Activated CD4-positive, alpha-beta memory T cell treated with anti-CD3 and anti-CD28 coated beads for 36 hours (primary cell): ENCODE measurements at regions not wholly inside any gene's neighbourhood (a gene's known extent, or its start where the extent isn't known, plus 50 kb on each side); places are given as distances from the start of the nearest gene placed in this dataset.

Experiments used
- CTCF ChIA-PET: fragments of 350-600 bp; sonication (Branson Sonifier 250); formaldehyde crosslinking; loops from one replicate; lab custom pipeline; 2021; ENCODE audit warnings: antibody characterized with exemption, inconsistent platforms; lab: Charles Lee
- POLR2A ChIA-PET: fragments of 350-600 bp; sonication (Branson Sonifier 250); formaldehyde crosslinking; loops from one replicate; lab custom pipeline; 2021; ENCODE audit warnings: antibody characterized with exemption; lab: Charles Lee
- DNase-seq: peaks from one replicate; pipeline ENCODE4 v3.0.0-alpha.2; 2020
- H3K27ac Mint-ChIP-seq: one replicate; pipeline ENCODE4 v1.8.0; 2021; ENCODE audit warnings: mixed read lengths
- H3K27me3 Mint-ChIP-seq: one replicate; pipeline ENCODE4 v1.8.0; 2021; ENCODE audit warnings: mixed read lengths
- H3K36me3 Mint-ChIP-seq: one replicate; pipeline ENCODE4 v1.8.0; 2021; ENCODE audit warnings: mixed read lengths
- H3K4me1 Mint-ChIP-seq: one replicate; pipeline ENCODE4 v1.8.0; 2021; ENCODE audit warnings: low read depth, mixed read lengths
- H3K4me3 Mint-ChIP-seq: one replicate; pipeline ENCODE4 v1.8.0; 2021; ENCODE audit warnings: mild to moderate bottlenecking, mixed read lengths
- H3K9me3 Mint-ChIP-seq: one replicate; pipeline ENCODE4 v1.8.0; 2021; ENCODE audit warnings: mixed read lengths
- intact Hi-C: fragments of 100-400 bp; cut with micrococcal nuclease; formaldehyde crosslinking; loops from one replicate; pipeline ENCODE4 v1.15.1; 2023

GRCh38 chr6:21501021-21501354 is 92.6 kb upstream of the SOX4 start:
- H3K36me3 Mint-ChIP-seq, result no peaks in the 10 kb centered on the region
- no peaks in the 10 kb centered on the region for H3K4me1 Mint-ChIP-seq
- no peak for DNase-seq
- POLR2A ChIA-PET, result no interaction called here
- no peak overlapping the region for H3K27ac Mint-ChIP-seq
- H3K4me3 Mint-ChIP-seq, result no peak overlapping the region
- CTCF ChIA-PET, result no interaction called here
- intact Hi-C loops, result no loop called here
- H3K27me3 Mint-ChIP-seq, result no peaks in the 10 kb centered on the region
- H3K9me3 Mint-ChIP-seq, result no peaks in the 10 kb centered on the region

DNA sequence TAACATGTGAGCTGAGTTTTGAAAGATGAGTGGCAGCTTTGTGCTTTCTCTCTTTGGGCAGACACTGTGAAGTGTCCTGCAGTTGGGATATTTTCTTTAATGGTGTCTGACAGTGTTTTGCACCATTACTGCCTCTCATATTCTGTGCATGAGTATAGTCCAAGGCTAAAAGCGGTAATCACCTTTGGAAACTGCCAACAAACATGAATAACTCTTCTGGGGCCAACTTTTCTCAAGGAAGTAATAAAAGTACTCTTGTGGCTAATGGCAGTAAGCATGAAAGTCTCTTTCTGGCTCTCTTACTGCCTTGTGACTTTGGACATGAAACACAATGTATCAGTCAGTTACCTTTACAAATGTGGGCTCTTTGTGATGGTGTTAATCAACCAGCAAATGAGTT is 91.7 kb upstream of the SOX4 start:
- ChIA-PET POLR2A (no interaction called here), CTCF (no interaction called here)
- no peaks in the 10 kb centered on the region for H3K4me1 Mint-ChIP-seq
- H3K27ac Mint-ChIP-seq, result no peak overlapping the region
- intact Hi-C loops, result no loop called here
- no peak for DNase-seq
- no peaks in the 10 kb centered on the region for H3K36me3 Mint-ChIP-seq
- H3K4me3 Mint-ChIP-seq, result no peak overlapping the region
- H3K9me3 Mint-ChIP-seq, result no peaks in the 10 kb centered on the region
- no peaks in the 10 kb centered on the region for H3K27me3 Mint-ChIP-seq

GRCh38 chr6:21502682-21503081 is 90.9 kb upstream of the SOX4 start:
- ChIA-PET CTCF (no interaction called here), POLR2A (no interaction called here)
- H3K27ac Mint-ChIP-seq, result no peak overlapping the region
- intact Hi-C loops, result no loop called here
- H3K27me3 Mint-ChIP-seq, result no peaks in the 10 kb centered on the region
- H3K36me3 Mint-ChIP-seq, result no peaks in the 10 kb centered on the region
- no peaks in the 10 kb centered on the region for H3K4me1 Mint-ChIP-seq
- no peak for DNase-seq
- no peak overlapping the region for H3K4me3 Mint-ChIP-seq
- no peaks in the 10 kb centered on the region for H3K9me3 Mint-ChIP-seq

DNA sequence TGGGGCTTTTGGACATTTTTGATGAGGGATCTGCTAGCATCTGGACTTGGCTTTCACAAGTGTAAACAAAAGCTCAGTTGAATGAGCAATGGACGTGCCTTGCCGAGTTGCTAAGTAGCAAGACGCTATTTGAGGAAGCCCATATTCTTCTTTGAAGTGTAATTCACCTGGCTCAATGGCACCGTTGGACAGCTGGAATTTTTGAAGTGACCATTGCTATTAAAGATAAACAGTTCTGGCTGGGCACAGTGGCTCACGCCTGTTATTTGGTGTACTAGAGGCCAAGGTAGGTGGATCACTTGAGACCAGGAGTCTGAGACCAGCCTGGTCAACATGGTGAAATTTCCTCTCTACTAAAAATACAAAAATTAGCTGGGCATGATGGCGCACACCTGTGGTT is 88.8 kb upstream of the SOX4 start:
- CTCF ChIA-PET, result interaction anchor here (0.6 kb wide), 1 partner anchor 9 kb away, joined by 3 read pairs; no protein-coding TSS in a partner anchor
- Mint-ChIP-seq H3K27me3 (no peaks in the 10 kb centered on the region), H3K4me3 (no peak overlapping the region), H3K27ac (no peak overlapping the region), H3K9me3 (no peaks in the 10 kb centered on the region), H3K4me1 (no peaks in the 10 kb centered on the region), H3K36me3 (no peaks in the 10 kb centered on the region)
- intact Hi-C loops, result no loop called here
- POLR2A ChIA-PET, result no interaction called here
- no peak for DNase-seq

- ChIA-PET POLR2A (no interaction called here), CTCF (no interaction called here)
- no peak for DNase-seq
- intact Hi-C loops, result no loop called here
- no peak overlapping the region for H3K4me3 Mint-ChIP-seq
- no peaks in the 10 kb centered on the region for H3K9me3 Mint-ChIP-seq
- no peaks in the 10 kb centered on the region for H3K27me3 Mint-ChIP-seq
- H3K36me3 Mint-ChIP-seq, result no peaks in the 10 kb centered on the region
- no peaks in the 10 kb centered on the region for H3K4me1 Mint-ChIP-seq
- no peak overlapping the region for H3K27ac Mint-ChIP-seq
These were observed 88.0 kb upstream of the SOX4 start for GRCh38 chr6:21505574-21505990.

DNA sequence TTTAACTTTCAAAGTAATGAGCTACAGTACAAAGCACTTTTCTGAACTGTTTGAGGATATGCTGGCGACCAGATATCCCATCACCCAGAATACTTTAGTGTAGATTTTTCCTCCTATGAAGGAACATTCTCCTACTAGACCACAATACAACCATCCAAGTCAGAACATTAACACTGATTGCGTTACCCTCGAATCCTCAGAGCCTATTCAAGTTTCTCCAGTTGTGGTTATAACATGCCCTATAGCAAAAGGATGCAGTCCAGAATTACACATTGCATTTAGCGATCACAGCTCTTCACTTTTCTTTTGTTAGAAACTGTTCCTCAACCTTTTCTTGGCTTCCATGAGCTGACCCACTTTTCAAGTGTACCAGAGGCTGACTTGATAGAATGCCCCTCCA is 87.4 kb upstream of the SOX4 start:
- Mint-ChIP-seq H3K4me3 (no peak overlapping the region), H3K9me3 (no peaks in the 10 kb centered on the region), H3K27ac (no peak overlapping the region), H3K4me1 (no peaks in the 10 kb centered on the region), H3K27me3 (no peaks in the 10 kb centered on the region), H3K36me3 (no peaks in the 10 kb centered on the region)
- POLR2A ChIA-PET, result no interaction called here
- intact Hi-C loops, result no loop called here
- no peak for DNase-seq
- CTCF ChIA-PET, result no interaction called here

DNA sequence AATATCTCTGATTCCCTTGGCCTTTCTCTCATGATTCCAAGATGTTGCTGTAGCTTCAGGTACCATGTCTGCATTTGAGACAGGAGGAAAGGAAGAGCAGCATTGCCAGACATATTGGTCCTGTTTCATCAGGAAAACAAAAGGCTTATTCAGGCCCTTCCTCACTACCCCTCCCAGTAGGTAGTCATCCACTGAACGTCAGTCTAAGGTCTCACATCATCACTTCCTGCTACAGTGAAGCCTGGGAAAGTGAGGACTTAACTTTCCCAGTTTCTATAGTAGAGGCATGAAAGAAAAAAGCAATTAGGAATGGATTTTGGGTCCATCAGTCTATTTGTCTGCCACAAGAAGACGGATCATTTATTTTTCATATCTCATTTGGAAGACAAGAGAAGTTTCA is 85.7 kb upstream of the SOX4 start:
- H3K4me1 Mint-ChIP-seq, result no peaks in the 10 kb centered on the region
- POLR2A ChIA-PET, result no interaction called here
- no peaks in the 10 kb centered on the region for H3K27me3 Mint-ChIP-seq
- H3K4me3 Mint-ChIP-seq, result no peak overlapping the region
- no peaks in the 10 kb centered on the region for H3K36me3 Mint-ChIP-seq
- H3K9me3 Mint-ChIP-seq, result no peaks in the 10 kb centered on the region
- DNase-seq, result no peak
- no peak overlapping the region for H3K27ac Mint-ChIP-seq
- intact Hi-C loops, result no loop called here
- CTCF ChIA-PET, result interaction anchor here (0.6 kb wide), 1 partner anchor 501 kb away, joined by 3 read pairs; no protein-coding TSS in a partner anchor

DNA sequence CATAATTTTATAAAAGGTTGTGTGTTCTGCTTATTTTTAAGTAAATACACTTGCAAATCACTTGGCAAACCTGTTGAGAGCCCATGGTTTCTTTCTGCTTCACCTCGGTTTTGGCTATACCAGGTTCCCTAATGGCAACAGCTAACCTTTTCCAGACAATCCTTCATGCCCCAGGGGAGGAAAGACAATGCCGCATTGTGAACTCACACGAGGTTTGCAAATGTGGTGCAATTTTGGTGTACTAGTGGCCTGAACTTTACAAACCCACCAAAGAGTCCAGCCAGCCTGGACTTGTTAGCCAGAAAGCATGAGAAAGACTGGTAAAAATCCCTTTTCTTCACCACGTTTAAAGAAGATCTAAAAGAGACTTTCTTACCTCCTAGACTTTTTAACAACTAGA is 84.8 kb upstream of the SOX4 start:
- H3K9me3 Mint-ChIP-seq, result no peaks in the 10 kb centered on the region
- H3K4me3 Mint-ChIP-seq, result no peak overlapping the region
- ChIA-PET CTCF (no interaction called here), POLR2A (no interaction called here)
- no peak for DNase-seq
- intact Hi-C loops, result no loop called here
- no peaks in the 10 kb centered on the region for H3K36me3 Mint-ChIP-seq
- H3K27me3 Mint-ChIP-seq, result peaks cover 2% of the 10 kb centered on the region
- no peaks in the 10 kb centered on the region for H3K4me1 Mint-ChIP-seq
- no peak overlapping the region for H3K27ac Mint-ChIP-seq

DNA sequence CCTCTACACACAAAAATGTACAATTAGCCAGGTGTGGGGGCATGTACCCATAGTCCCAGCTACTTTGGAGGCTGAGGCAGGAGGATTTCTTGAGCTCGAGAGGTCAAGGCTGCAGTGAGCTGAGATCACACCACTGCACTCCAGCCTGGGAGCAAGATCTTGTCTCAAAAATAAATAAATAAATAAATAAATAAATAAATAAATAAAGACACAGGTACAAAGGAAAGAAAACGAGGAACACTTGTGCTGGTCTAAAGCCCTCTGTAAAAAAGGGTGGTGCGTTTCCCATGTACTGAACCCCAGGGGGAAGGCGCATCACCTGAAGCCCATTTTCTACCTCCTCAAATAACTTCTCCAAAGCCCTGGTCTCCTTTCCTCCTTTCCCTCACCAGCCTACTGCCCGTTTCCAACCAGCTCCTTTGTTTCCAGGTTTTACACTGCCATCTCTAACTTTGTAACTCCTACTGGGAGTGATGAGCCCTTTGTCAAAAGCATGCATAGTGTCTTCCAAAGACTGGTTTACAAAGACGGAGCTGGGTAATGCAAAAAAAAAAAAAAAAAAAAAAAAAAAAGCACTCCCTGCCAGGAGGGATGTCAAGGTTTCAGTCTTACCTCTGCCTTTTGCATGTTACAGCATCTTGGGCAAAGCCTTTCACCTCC is 81.5 kb upstream of the SOX4 start:
- Mint-ChIP-seq H3K27ac (no peak overlapping the region), H3K4me3 (no peak overlapping the region), H3K36me3 (no peaks in the 10 kb centered on the region), H3K9me3 (no peaks in the 10 kb centered on the region), H3K27me3 (peaks cover 2% of the 10 kb centered on the region), H3K4me1 (no peaks in the 10 kb centered on the region)
- intact Hi-C loops, result no loop called here
- ChIA-PET CTCF (no interaction called here), POLR2A (no interaction called here)
- DNase-seq, result no peak

GRCh38 chr6:21514288-21514687 is 79.3 kb upstream of the SOX4 start:
- Mint-ChIP-seq H3K27ac (no peak overlapping the region), H3K27me3 (peaks cover 5% of the 10 kb centered on the region), H3K9me3 (no peaks in the 10 kb centered on the region), H3K4me1 (no peaks in the 10 kb centered on the region), H3K36me3 (no peaks in the 10 kb centered on the region), H3K4me3 (no peak overlapping the region)
- intact Hi-C loops, result no loop called here
- CTCF ChIA-PET, result interaction anchor here (0.6 kb wide), 1 partner anchor 9 kb away, joined by 3 read pairs; no protein-coding TSS in a partner anchor
- POLR2A ChIA-PET, result no interaction called here
- DNase-seq, result no peak

DNA sequence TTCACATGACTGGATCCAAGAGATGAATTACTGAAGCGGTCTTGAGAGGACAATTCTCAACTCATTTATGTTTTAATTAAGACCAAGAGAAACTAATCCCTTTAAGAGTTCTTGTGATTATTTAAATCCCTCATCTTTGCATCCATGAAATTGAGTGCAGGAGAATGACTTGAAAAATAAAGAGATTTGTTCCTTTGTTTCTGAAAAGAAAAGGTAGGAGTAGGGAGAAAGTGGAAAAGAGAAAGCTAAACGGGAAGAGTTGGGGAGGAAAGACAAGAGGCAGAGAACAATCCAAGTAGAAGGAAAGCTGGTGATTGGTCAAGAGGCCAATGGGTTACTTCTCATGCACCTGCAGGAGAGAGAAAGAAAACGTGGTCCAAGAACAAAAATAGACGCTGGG is 75.2 kb upstream of the SOX4 start:
- H3K4me1 Mint-ChIP-seq, result no peaks in the 10 kb centered on the region
- POLR2A ChIA-PET, result no interaction called here
- H3K4me3 Mint-ChIP-seq, result no peak overlapping the region
- no peak overlapping the region for H3K27ac Mint-ChIP-seq
- CTCF ChIA-PET, result no interaction called here
- intact Hi-C loops, result no loop called here
- H3K9me3 Mint-ChIP-seq, result no peaks in the 10 kb centered on the region
- no peaks in the 10 kb centered on the region for H3K36me3 Mint-ChIP-seq
- peaks cover 3% of the 10 kb centered on the region for H3K27me3 Mint-ChIP-seq
- DNase-seq, result no peak

DNA sequence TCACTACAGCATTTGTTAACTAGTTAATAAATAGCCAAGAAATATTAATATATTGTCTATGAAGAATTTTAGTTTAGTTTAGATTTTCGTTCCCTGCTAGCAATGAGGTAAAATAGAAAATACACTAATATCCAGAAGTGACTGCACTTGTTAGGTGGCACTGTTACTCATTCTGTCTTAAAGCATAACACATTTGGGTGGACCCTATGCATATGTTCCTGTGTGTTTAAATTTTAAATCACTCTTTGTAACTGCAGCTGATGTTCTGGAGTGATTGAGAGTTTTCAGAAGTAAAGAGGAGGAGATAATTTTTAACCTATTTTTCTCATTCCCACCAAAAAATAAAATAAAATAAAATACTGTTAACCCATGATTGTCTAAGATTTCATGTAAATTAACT is 73.9 kb upstream of the SOX4 start:
- Mint-ChIP-seq H3K36me3 (no peaks in the 10 kb centered on the region), H3K4me1 (no peaks in the 10 kb centered on the region), H3K27ac (no peak overlapping the region), H3K4me3 (no peak overlapping the region), H3K27me3 (peaks cover 3% of the 10 kb centered on the region), H3K9me3 (no peaks in the 10 kb centered on the region)
- no peak for DNase-seq
- POLR2A ChIA-PET, result no interaction called here
- intact Hi-C loops, result no loop called here
- CTCF ChIA-PET, result no interaction called here

DNA sequence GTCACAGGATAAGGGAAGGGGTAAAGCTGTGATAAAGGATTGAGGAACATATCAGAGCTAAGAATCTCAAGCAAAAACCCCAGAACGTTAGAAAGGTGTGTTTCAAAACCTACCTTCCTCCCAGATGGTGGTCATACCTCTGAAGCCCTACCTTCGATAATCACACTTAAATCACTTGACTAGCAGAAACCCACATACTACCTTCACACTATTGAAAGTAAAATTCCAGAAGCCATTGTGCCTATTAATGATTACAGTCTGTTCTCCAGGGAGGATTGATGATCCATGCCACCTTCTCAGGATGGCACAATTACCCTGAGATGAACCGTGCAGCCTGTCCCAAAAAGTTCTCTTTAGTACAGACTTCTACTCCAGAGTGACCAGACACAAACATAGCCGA is 72.3 kb upstream of the SOX4 start:
- H3K9me3 Mint-ChIP-seq, result no peaks in the 10 kb centered on the region
- ChIA-PET POLR2A (no interaction called here), CTCF (no interaction called here)
- no peak overlapping the region for H3K4me3 Mint-ChIP-seq
- no peak overlapping the region for H3K27ac Mint-ChIP-seq
- no peaks in the 10 kb centered on the region for H3K36me3 Mint-ChIP-seq
- H3K4me1 Mint-ChIP-seq, result no peaks in the 10 kb centered on the region
- intact Hi-C loops, result no loop called here
- H3K27me3 Mint-ChIP-seq, result peaks cover 3% of the 10 kb centered on the region
- no peak for DNase-seq
